ENCODE measurements at regions not wholly inside any gene's neighbourhood (a gene's known extent, or its start where the extent isn't known, plus 50 kb on each side); places are given as distances from the start of the nearest gene placed in this dataset.
"Not testable (repeated sequence)": the region's sequence is repeated elsewhere in the genome, so short reads cannot be mapped to it uniquely, and the experiment has no call there.

GRCh38 chr1:83485314-83486019, 513.5 kb downstream of the TTLL7 start:
- DNase-seq (ENCODE audit: low spot score in 2 of 2); H3K36me3 ChIP-seq (replicated peaks); in situ Hi-C loops (cut with MboI; ENCODE audit: low sequenced_read_pairs); H3K9me3 ChIP-seq; H3K4me3 ChIP-seq; H3K27me3 ChIP-seq (ENCODE audit: low read depth); H3K4me1 ChIP-seq: not testable (repeated sequence)

GRCh38 chr1:83481284-83481683, 517.6 kb downstream of the TTLL7 start:
- DNase-seq (ENCODE audit: low spot score in 2 of 2); H3K9me3 ChIP-seq; in situ Hi-C loops (cut with MboI; ENCODE audit: low sequenced_read_pairs); H3K4me3 ChIP-seq; H3K27me3 ChIP-seq (ENCODE audit: low read depth); H3K4me1 ChIP-seq; H3K36me3 ChIP-seq (replicated peaks): not testable (repeated sequence)

- H3K9me3 ChIP-seq; H3K27me3 ChIP-seq (ENCODE audit: low read depth); in situ Hi-C loops (cut with MboI; ENCODE audit: low sequenced_read_pairs); H3K36me3 ChIP-seq (replicated peaks); H3K4me1 ChIP-seq; H3K4me3 ChIP-seq; DNase-seq (ENCODE audit: low spot score in 2 of 2): not testable (repeated sequence)
Measured at GRCh38 chr1:83479591-83480239, 519.2 kb downstream of the TTLL7 start.

- H3K36me3 ChIP-seq (replicated peaks); DNase-seq (ENCODE audit: low spot score in 2 of 2); H3K27me3 ChIP-seq (ENCODE audit: low read depth); H3K4me1 ChIP-seq; H3K9me3 ChIP-seq; in situ Hi-C loops (cut with MboI; ENCODE audit: low sequenced_read_pairs); H3K4me3 ChIP-seq: not testable (repeated sequence)
Measured at GRCh38 chr1:83478127-83478526, 520.8 kb downstream of the TTLL7 start.

- H3K36me3 ChIP-seq (replicated peaks); H3K27me3 ChIP-seq (ENCODE audit: low read depth); in situ Hi-C loops (cut with MboI; ENCODE audit: low sequenced_read_pairs); H3K4me3 ChIP-seq; H3K4me1 ChIP-seq; H3K9me3 ChIP-seq; DNase-seq (ENCODE audit: low spot score in 2 of 2): not testable (repeated sequence)
Measured at GRCh38 chr1:83476518-83476917, 522.4 kb downstream of the TTLL7 start.

GRCh38 chr1:83474946-83475345, 524.0 kb downstream of the TTLL7 start:
- H3K4me3 ChIP-seq; in situ Hi-C loops (cut with MboI; ENCODE audit: low sequenced_read_pairs); H3K27me3 ChIP-seq (ENCODE audit: low read depth); H3K36me3 ChIP-seq (replicated peaks); DNase-seq (ENCODE audit: low spot score in 2 of 2); H3K4me1 ChIP-seq; H3K9me3 ChIP-seq: not testable (repeated sequence)

- in situ Hi-C loops (cut with MboI; ENCODE audit: low sequenced_read_pairs); DNase-seq (ENCODE audit: low spot score in 2 of 2); H3K4me3 ChIP-seq; H3K27me3 ChIP-seq (ENCODE audit: low read depth); H3K9me3 ChIP-seq; H3K4me1 ChIP-seq; H3K36me3 ChIP-seq (replicated peaks): not testable (repeated sequence)
Measured at GRCh38 chr1:83473986-83474385, 524.9 kb downstream of the TTLL7 start.

GRCh38 chr1:83472066-83472465, 526.9 kb downstream of the TTLL7 start:
- H3K36me3 ChIP-seq (replicated peaks); H3K9me3 ChIP-seq; H3K27me3 ChIP-seq (ENCODE audit: low read depth); in situ Hi-C loops (cut with MboI; ENCODE audit: low sequenced_read_pairs); DNase-seq (ENCODE audit: low spot score in 2 of 2); H3K4me1 ChIP-seq; H3K4me3 ChIP-seq: not testable (repeated sequence)

- H3K36me3 ChIP-seq (replicated peaks); H3K9me3 ChIP-seq; H3K27me3 ChIP-seq (ENCODE audit: low read depth); H3K4me3 ChIP-seq; in situ Hi-C loops (cut with MboI; ENCODE audit: low sequenced_read_pairs); H3K4me1 ChIP-seq; DNase-seq (ENCODE audit: low spot score in 2 of 2): not testable (repeated sequence)
Measured at GRCh38 chr1:83471272-83471671, 527.7 kb downstream of the TTLL7 start.

GRCh38 chr1:83468336-83468735, 530.6 kb downstream of the TTLL7 start:
- H3K27me3 ChIP-seq (ENCODE audit: low read depth); H3K9me3 ChIP-seq; H3K36me3 ChIP-seq (replicated peaks); in situ Hi-C loops (cut with MboI; ENCODE audit: low sequenced_read_pairs); H3K4me3 ChIP-seq; DNase-seq (ENCODE audit: low spot score in 2 of 2); H3K4me1 ChIP-seq: not testable (repeated sequence)

GRCh38 chr1:83457735-83458248, 541.1 kb downstream of the TTLL7 start:
- H3K4me1 ChIP-seq; H3K4me3 ChIP-seq; H3K36me3 ChIP-seq (replicated peaks); H3K9me3 ChIP-seq; H3K27me3 ChIP-seq (ENCODE audit: low read depth); in situ Hi-C loops (cut with MboI; ENCODE audit: low sequenced_read_pairs); DNase-seq (ENCODE audit: low spot score in 2 of 2): not testable (repeated sequence)

GRCh38 chr1:83457281-83457680, 541.7 kb downstream of the TTLL7 start:
- H3K27me3 ChIP-seq (ENCODE audit: low read depth); H3K4me1 ChIP-seq; in situ Hi-C loops (cut with MboI; ENCODE audit: low sequenced_read_pairs); H3K4me3 ChIP-seq; H3K36me3 ChIP-seq (replicated peaks); DNase-seq (ENCODE audit: low spot score in 2 of 2); H3K9me3 ChIP-seq: not testable (repeated sequence)

- H3K27me3 ChIP-seq (ENCODE audit: low read depth); DNase-seq (ENCODE audit: low spot score in 2 of 2); H3K9me3 ChIP-seq; H3K36me3 ChIP-seq (replicated peaks); in situ Hi-C loops (cut with MboI; ENCODE audit: low sequenced_read_pairs); H3K4me1 ChIP-seq; H3K4me3 ChIP-seq: not testable (repeated sequence)
Measured at GRCh38 chr1:83455753-83456152, 543.2 kb downstream of the TTLL7 start.

- DNase-seq (ENCODE audit: low spot score in 2 of 2); H3K4me1 ChIP-seq; H3K4me3 ChIP-seq; H3K36me3 ChIP-seq (replicated peaks); H3K9me3 ChIP-seq; in situ Hi-C loops (cut with MboI; ENCODE audit: low sequenced_read_pairs); H3K27me3 ChIP-seq (ENCODE audit: low read depth): not testable (repeated sequence)
Measured at GRCh38 chr1:83445873-83446272, 553.1 kb downstream of the TTLL7 start.
